ENCODE measurements at regions not wholly inside any gene's neighbourhood (a gene's known extent, or its start where the extent isn't known, plus 50 kb on each side); places are given as distances from the start of the nearest gene placed in this dataset.
A peak's percentile ranks its signal among the peaks of the same experiment; 100 is the strongest.

DNA sequence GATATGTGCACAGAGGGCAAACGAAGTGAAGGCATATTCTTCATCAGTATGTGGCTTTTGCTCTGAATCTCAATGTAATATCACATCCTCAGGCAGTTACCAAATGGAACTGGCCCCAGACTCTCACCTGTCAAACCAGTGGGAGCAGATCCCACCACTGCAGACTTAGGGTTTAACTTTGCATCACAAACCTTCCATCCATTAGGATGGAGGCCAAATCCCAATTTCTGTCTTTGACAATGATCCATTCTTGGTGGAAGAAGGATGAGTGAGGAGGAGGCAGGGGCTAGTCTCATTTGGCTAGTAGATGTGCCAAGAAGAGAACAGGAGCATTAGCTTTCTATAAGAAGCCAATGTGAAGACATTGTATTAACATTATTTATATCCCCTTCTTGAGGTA lies 413.5 kb upstream of the SPRY2 start:
- intact Hi-C loops (cut with DNase I): no loop called here
- Histone ChIP-seq H3K36me3 (no peaks in the 10 kb centered on the region), H3K4me1 (no peaks in the 10 kb centered on the region), H3K27me3 (no peaks in the 10 kb centered on the region), H3K4me3 (no peak overlapping the region), H3K9me3 (no peaks in the 10 kb centered on the region), H3K27ac (no peak overlapping the region)
- FAIRE-seq: no peak
- TF ChIP-seq, protein P1, sequence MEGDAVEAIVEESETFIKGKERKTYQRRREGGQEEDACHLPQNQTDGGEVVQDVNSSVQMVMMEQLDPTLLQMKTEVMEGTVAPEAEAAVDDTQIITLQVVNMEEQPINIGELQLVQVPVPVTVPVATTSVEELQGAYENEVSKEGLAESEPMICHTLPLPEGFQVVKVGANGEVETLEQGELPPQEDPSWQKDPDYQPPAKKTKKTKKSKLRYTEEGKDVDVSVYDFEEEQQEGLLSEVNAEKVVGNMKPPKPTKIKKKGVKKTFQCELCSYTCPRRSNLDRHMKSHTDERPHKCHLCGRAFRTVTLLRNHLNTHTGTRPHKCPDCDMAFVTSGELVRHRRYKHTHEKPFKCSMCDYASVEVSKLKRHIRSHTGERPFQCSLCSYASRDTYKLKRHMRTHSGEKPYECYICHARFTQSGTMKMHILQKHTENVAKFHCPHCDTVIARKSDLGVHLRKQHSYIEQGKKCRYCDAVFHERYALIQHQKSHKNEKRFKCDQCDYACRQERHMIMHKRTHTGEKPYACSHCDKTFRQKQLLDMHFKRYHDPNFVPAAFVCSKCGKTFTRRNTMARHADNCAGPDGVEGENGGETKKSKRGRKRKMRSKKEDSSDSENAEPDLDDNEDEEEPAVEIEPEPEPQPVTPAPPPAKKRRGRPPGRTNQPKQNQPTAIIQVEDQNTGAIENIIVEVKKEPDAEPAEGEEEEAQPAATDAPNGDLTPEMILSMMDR (IDR thresholded peaks at IDR 0.05): no peak
- ATAC-seq: no peak
- no peak for DNase-seq
- WGBS, 2 donors: 25 to 26% methylated on average over 1 of the region's 1 CpG

DNA sequence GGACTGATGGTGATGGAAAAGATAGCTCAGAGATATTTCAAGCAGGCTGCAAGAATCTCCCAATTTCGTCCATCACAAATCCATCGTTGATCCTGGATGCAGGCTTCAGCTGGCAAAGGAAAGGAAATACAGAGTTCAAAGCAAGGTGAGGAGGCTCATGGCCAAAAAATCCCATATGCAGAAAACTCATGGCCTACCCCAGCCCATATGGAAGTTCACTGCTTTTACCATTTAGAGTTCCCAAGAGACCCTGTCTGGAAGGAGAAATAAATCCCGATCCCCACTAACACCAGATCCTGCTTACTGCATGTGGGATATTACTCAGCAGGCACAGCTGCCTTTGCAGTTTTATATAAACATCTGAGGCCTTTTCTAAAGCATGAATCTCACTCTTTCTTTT lies 412.9 kb upstream of the SPRY2 start:
- no peak for ATAC-seq
- 64 to 68% methylated on average over 3 of the region's 3 CpGs for WGBS, 2 donors
- TF ChIP-seq, protein P1 (IDR thresholded peaks at IDR 0.05): no peak

DNA sequence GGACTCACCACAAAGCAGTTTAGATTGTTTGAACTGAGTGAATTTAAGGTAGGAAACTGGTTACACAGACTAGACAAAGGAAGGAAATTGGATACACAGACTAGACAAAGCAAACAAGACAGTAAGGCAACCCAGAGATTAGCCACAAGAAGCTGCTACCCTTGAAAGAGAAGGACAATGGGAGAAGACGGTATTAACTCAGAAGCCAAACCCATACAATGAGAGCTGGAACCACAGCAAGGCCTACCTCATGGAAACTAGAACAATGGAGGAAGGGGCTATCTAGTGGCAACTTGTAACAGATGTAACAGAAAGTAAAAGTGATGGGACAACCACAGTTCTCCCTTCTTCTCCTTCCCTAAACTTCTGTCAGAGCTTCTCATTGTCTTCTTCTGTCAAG lies 410.9 kb upstream of the SPRY2 start:
- intact Hi-C loops (cut with DNase I): no loop called here
- 76 to 94% methylated on average over 1 of the region's 1 CpG for WGBS, 2 donors
- no peak overlapping the region for H3K27ac ChIP-seq
- no peaks in the 10 kb centered on the region for H3K9me3 ChIP-seq
- no peak for ATAC-seq
- FAIRE-seq: no peak
- DNase-seq: no peak
- H3K27me3 ChIP-seq: no peaks in the 10 kb centered on the region
- no peaks in the 10 kb centered on the region for H3K36me3 ChIP-seq
- TF ChIP-seq, protein P1 (IDR thresholded peaks at IDR 0.05): no peak
- no peaks in the 10 kb centered on the region for H3K4me1 ChIP-seq
- H3K4me3 ChIP-seq: no peak overlapping the region

More for the DNA sequence above, 412.9 kb upstream of the SPRY2 start:
- Histone ChIP-seq H3K9me3 (no peaks in the 10 kb centered on the region), H3K4me3 (no peak overlapping the region), H3K27me3 (no peaks in the 10 kb centered on the region), H3K27ac (no peak overlapping the region), H3K4me1 (no peaks in the 10 kb centered on the region), H3K36me3 (no peaks in the 10 kb centered on the region)
- no peak for FAIRE-seq
- intact Hi-C loops (cut with DNase I): no loop called here
- DNase-seq: no peak

DNA sequence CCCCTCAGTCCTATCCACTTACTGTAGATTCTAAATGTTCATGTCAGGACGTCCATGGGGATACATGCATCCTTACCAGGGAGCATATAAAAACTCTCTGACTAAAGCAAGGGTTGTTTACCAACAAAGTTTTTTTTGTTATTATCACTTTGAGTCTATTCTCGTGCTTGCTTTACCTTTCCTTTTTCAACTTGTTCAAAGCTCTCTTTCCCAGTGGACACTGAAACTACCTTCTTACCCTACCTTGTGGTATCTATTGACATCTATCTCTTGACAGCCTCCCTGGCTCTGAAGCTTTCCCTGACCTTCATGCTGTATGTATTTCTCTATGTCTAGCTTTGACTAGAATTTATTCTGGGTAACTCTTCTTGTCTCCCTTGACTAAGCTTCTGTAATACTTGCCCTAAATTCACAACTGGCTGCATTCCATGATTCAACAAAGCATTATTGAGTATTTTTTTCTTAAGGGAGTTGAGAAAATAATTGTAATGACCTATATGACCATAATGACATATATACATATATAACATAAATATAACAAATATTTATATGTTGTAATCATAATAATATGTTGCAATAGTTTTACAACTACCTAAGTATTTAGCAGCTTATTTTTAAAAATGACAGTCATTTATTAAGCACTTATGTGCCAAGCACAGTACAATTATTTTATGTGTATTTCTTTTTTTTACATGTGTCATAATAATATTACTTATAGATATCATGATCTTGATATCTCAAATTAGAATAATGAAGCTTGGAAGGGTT lies 403.4 kb upstream of the SPRY2 start:
- H3K27me3 ChIP-seq: no peaks in the 10 kb centered on the region
- WGBS, 2 donors: 40 to 73% methylated on average over 2 of the region's 2 CpGs
- no peak for DNase-seq
- H3K27ac ChIP-seq: no peak overlapping the region
- H3K4me3 ChIP-seq: no peak overlapping the region
- FAIRE-seq: peak; percentile 51
- no peaks in the 10 kb centered on the region for H3K9me3 ChIP-seq
- no peaks in the 10 kb centered on the region for H3K36me3 ChIP-seq
- TF ChIP-seq, protein P1 (IDR thresholded peaks at IDR 0.05): no peak
- no peaks in the 10 kb centered on the region for H3K4me1 ChIP-seq
- ATAC-seq: no peak
- intact Hi-C loops (cut with DNase I): no loop called here

DNA sequence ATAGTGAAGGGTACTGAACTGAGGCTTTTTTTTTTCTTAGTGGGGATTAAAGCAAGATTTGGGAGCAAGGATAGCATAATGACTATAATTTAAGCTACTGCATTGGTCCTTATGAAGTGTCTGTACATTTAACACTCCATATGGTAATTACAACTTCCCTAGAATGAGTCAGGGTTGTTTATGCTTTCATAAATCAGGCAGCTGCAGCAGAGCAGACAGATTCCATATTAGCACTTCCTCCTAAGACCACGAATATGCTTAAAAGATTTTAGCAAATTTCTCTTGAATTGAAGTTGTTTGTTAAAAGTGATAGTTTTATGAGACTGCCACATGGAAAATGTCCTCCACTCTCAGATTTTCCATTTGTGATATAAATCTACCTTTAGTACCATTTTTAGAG lies 401.1 kb upstream of the SPRY2 start:
- Histone ChIP-seq H3K36me3 (no peaks in the 10 kb centered on the region), H3K4me1 (no peaks in the 10 kb centered on the region), H3K27ac (no peak overlapping the region), H3K4me3 (no peak overlapping the region), H3K27me3 (no peaks in the 10 kb centered on the region), H3K9me3 (no peaks in the 10 kb centered on the region)
- DNase-seq: no peak
- intact Hi-C loops (cut with DNase I): no loop called here
- TF ChIP-seq, protein P1 (IDR thresholded peaks at IDR 0.05): no peak
- no peak for FAIRE-seq
- ATAC-seq: no peak
- 54 to 68% methylated on average over 1 of the region's 1 CpG for WGBS, 2 donors

All from pancreas (tissue), 10 donors.